ENCODE measurements at regions not wholly inside any gene's neighbourhood (a gene's known extent, or its start where the extent isn't known, plus 50 kb on each side); places are given as distances from the start of the nearest gene placed in this dataset.
A peak's percentile ranks its signal among the peaks of the same experiment; 100 is the strongest.

DNA sequence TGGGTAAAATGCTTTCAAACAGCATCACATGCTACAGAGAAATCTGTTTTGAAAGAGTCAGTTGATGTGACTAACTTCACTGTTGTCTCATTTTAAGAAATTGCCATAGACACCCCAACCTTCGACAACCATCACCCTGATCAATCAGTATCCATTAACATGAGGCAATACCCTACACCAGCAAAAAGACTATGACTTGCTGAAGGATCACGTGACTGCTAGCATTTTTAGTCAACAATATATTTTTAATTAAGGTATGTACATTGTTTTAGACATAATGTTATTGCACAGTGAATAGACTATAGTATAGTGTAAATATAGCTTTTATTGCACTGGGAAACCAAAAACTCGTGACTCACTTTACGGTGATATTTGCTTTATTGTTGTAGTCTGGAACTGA, 200.0 kb upstream of the ARHGAP24 start:
- no peak for DNase-seq

DNA sequence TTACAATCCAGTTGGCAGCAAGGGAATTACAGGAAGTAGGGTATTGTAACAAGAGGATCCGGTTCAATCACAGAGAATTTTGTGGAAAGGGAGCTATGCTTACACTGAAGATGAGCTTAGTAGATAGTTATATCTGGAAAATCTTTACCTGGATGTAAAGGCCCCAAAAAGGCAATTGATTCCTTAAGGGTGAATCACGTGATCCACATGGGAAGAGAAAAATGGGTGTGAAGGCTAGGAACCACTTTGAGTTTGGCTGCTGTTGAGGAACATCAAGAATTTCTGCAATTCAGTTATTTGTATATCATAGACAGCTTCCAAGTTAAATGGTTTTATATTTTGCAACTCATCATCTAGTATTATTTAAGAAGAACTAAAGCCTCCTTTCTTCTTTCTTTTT, 194.0 kb upstream of the ARHGAP24 start:
- DNase-seq: no peak

DNA sequence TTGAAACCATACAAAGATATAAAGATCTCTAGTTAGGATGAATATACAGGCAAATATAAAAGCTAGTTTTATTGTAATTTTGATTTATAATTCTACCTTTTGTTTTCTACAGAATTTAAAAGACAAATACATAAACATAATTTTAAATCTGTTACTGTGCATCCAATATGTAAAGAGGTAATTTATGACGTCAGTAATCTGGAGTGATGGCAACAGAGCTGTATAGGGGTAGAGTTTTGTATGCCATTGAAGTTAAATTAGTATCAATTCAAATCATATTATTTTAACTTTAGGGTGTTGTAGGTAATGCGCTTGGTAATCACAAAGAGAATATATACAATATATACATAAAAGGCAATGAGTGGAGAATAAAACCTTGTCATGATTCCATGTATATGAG, 183.7 kb upstream of the ARHGAP24 start:
- no peak for DNase-seq

DNA sequence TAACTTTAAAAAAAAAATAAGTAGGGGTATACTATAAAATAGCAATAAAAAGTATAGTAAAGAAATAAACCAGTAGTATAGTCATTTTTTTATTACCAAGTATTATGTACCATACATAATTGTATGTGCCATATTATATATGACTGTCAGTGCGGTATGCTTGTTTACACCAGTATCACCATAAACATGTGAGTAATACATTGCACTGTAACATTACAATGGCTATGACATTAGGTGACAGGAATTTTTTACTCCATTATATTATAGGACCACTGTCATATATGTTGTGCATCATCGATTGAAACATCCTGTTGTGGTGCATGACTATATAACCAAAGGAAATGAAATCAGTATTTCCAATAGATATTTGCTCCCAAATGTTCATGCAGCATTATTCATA, 176.9 kb upstream of the ARHGAP24 start:
- peak; percentile 1 for DNase-seq

DNA sequence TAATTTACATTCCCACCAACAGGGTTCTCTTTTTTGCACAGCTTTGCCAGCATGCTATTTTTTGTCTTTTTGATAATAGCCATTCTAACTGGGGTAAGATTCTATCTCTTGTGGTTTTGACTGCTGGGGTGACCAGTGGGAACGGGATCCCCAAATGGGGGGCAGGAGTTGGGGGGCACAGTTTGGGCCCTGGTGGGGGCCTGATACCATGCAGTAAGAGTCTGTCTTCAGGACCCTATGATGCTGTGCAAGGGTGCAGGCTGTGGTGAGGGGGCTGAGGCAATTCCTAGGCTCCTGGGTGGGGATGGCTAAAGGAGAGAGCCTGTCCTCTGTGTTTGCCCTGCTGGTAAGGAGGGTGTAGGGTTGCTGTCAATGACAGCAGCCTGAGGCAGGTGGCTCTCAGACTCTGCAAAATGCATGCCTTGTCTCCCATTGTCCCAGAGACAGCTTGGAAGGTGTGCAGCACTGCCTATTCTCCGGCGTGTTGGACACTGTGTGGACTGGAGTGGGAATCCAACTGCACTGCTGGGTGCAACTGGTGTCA, 172.7 kb upstream of the ARHGAP24 start:
- DNase-seq: no peak

DNA sequence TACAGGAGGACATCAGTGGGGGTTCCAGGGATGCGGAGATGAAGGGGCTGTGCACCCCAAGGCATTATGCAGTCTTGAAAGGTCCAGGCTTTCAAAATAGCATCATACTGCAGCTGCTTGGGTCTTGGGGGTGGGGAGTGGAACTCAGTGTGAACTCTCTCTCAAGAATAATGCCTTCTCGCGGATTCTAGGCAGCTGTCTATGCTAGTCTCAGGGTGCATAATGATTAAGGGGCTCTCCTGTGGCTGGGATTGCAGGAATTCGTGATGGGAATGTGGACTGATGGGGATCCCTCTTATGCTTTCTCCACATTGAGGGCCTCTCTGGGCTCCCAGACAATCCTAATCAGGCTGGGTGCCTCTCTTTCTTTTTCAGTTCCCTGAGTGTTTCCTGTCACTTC, 172.2 kb upstream of the ARHGAP24 start:
- no peak for DNase-seq

DNA sequence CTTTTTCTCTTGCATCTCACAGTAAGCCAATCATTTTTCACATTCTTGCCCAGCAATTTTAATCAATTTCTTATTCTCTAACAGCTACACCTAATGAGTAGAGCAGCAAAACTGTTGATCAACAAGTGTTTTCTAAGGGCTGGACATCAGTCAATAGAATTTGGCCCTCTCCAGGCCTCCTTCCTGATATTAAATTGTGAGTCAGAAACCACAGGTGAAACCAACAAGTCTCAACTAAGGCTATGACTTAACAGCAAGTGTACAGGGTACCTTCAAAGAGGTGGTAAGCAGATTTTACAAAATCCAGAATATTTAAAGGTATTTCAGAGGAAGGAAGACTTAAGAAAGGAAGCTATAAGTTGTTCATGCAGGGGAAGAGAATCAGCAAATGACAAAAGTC, 156.5 kb upstream of the ARHGAP24 start:
- no peak for DNase-seq

DNA sequence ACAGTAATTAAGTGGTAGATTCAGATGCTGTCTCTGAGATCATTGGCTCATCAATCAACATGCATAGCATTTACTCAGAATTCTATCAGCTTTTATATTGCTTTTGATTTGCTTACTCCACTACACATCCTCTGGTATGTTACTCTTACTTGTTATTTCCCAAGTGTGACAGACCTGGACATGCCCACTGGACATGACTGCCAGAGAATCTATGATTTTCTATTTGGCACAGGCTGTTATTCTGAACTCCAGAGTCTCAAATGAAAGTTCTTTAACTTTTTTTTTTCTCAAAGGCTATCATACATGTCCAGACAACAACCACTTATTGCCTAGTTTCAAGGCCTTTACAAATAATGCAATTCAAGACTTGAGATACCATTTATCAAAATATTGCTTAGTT, 116.1 kb upstream of the ARHGAP24 start:
- no peak for DNase-seq

DNA sequence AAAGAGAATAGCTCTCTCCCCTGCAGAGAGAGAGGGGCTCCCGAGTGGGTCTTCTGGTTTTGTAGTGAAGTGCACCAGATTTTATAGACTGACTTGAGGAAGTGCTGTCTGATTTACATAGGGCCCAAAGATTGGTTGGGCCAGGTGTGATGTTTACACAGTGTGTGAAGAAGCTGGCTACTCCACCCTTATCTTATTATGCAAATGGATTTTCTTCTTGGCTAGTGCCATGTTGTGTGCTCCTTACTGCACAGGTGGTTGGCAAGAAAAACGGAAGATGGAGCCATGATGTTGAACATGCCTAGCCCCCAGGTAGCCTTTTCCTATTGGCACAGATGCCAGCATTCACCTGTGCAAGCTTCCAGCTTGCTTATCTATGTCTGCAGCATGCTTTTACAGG, 112.4 kb upstream of the ARHGAP24 start:
- no peak for DNase-seq

DNA sequence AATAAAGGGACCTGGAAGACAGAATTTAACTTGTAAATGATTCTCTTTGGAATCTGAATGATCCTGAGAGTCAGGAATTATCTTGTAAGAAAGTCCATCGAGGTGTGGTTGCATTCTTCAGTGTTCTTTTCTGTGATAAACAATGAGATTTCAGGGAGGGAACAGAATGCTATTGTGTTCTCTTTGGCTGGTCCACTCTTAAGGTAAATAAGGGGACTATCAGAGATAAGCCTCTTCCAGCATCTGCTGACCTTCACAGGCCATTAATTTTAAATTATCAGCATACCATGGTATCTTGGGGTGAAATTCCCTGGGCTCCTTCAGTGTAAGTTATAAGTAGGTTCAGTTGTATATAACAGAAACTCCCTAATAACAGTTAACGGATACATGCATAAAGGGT, 107.1 kb upstream of the ARHGAP24 start:
- DNase-seq: no peak

DNA sequence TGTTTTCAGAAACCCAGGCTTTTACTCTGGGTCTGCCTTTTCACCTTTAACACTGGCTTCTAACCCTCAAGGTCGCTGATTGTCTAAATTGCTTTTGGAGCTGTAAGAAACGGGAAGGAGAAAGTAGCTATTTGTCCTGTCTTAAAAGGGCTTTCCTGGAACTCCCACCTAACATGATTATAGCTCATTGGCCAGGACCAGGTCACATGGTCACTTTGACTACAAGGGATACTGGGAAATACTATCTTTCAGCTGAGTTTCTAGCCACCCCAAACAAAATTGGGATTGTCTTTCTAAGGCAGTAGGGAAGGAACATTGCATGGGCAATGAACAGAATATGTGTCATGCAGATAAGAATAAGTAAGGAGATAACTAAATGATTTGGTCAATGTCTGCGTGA, 106.7 kb upstream of the ARHGAP24 start:
- no peak for DNase-seq

DNA sequence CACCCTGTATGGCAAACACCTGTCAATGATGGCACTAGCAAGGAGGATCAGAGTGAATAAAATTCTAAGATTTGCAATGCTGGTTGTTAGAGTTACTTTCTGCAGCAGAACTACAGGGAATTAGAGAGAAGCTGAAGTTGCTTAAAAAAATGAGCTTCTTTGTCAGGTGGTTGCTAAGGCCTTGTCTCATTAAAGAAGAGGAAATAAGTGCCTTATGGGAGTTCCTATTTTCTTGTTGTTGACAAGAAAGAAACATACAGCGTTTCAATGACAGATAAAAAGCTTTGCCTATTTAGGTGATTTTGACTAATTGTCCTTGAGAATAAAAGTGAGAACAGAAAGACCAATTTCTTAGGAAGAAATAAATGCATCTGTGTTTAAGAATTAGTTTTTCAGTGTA, 106.0 kb upstream of the ARHGAP24 start:
- DNase-seq: no peak

DNA sequence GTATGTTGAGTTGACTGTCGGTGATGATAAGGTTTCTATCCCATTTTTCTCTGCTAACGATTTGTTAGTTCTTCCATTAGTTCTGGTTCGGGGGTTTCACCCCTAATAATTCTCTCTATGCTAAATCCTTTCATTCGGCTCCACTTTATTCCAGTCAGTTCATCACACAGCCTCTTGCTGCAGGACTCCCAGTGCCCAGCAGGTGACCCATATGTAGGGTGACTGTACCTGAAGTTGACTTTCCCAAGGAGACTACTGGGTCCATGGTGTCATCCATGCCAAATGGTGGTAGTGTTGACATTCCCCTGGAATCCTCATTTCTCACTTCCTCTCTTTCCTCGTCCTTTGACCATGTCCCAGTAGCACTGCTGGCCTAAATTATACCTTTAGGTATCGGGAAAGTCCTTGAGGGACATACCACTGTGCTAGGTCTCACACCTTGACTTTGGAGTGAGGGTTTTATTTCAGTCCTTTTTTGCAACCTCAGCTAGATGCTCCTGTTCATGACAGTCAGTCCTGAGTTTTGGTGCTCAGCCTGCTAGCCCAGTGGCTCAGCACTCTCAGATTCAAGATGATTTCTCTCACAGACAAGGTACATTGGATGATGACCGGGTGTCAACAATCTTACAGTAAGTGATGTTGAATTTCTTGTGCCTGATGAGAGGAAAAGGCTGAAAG, 105.1 kb upstream of the ARHGAP24 start:
- no peak for DNase-seq

DNA sequence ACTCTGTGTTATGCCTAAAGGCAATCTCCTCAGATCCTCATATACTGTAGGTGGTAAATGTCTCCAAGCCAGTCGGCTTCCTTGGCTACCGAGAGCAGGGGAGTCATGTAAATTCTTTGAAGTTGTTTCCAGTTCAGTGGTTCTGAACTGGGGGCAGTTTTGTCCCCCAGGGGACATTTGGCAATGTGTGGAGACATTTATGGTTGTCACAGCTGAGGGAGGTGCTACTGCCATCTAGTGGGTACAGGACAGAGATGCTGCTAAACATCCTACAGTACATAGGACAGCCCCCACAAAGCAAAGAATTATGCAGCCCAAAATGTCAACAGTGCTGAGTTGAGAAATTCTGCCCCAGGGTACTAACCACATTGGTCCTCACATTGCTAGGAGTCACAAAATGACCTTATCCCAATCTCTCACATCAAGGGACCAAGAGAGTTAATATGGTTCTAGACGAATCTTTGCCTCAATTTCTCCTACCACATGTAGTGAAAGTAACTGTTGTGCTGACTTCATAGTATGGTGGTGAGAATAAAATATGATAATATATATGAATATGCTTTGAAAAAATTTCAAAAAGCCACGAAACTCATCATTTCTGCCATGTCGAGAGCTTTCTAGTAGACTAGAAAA, 104.4 kb upstream of the ARHGAP24 start:
- peak; percentile 45 for DNase-seq

DNA sequence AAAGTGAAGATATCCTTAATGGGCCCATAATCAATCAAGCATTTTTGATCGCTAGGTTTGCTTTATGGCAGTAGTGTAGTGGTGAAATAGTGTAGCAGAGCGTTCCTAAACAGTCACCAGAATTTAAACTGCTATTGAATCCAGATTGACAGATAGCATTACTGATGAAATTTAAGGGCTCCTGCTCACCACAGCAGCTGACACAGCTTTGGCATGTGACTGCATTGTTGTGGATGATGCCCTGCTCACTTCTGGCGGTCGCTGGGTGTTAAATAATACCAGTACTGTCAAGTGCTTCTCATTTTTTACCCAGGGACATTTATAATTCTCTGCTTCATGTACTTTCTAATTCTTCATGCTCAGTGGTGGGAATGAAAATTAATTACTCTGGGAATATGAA, 102.0 kb upstream of the ARHGAP24 start:
- DNase-seq: peak; percentile 3

DNA sequence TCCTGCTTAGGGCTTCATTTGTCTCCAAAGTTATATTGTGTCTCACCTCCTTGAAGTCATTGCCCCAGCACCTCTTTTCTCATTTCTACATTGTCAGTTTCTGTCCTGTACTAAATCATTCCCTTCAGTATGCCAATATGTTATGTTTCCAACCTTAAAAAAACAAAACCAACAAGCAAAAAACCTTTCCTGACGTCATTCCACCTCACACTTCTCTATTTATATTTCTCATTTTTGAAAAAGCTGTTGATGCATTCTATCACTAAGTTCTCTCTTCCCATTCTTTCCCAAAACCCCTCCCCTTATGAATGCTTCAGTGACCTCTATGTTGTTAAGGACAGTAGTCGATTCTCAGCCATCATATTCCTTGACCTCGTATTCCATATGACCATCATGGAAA, 98.7 kb upstream of the ARHGAP24 start:
- no peak for DNase-seq

DNA sequence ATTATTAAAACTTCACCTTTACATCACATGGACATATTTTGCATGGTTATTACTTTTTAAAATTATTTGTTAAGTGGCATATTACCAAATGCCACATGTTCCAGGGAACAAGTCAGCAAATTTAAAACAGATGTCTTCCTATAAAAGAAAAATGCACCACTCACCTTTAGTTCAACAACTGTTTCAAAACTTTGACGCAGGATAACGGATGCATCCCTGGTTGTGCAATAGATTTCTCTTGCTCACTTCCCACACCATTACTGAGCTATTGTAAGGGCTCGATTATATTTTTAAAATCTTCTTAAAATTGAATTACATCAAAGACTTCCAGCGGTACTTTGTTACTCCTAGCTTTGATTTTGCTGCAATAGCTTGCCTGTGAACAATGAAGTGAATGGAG, 93.0 kb upstream of the ARHGAP24 start:
- DNase-seq: peak; percentile 24

DNA sequence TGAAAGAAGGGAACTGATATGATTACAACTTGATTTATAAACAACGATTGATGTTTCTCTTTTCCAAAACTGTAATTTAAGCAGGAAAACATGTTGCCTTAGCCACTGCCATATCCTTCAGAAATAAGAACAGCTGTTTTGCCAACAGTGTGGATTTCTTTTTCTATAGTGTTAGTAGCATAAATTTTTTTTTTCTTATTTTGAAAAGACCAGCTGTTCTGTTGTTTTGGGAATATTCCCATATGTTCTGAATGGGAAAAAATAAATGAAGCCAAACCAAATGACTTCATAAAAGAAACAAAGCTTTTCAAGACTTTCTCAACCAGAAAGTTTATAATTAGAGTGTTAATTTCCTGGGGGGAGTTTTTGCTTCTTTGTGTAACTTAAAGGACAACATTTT, 83.9 kb upstream of the ARHGAP24 start:
- no peak for DNase-seq

DNA sequence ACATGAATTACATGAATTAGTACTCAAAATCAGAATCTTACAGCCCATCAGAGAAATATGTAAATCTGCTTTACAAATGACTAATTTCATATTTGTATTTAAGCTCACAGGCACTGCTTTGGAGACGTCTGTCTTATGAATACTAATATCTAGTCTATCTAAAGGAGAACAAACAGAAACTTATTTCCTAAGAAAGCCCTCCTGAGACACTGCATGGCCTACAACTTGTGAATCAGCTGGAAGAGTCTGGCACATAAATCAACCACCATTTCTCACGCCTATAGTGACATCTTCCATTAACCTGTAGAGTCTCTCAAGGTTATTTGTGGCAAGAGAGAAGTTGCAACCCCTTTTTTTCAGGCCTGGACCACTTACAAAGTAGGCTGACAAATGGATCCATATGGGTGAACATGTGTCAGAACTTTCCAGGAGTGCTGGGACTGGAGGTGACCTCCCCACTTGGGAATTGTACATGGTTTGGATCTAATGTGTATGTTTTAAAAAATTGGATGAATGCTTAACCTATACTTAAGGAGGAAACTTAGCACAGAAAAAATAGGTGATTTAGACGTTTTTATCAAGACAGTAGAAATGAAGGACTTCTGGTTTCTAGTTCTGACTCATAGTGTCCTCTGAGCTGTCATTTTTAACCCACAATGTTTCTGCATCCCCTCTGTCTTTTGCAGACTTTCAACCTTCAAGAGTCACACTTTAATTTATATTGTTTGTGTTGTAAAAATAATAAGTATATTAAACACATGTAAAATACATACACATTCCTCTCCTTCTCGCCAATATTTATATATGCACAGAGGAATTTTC, 83.2 kb upstream of the ARHGAP24 start:
- DNase-seq: peak; percentile 18

DNA sequence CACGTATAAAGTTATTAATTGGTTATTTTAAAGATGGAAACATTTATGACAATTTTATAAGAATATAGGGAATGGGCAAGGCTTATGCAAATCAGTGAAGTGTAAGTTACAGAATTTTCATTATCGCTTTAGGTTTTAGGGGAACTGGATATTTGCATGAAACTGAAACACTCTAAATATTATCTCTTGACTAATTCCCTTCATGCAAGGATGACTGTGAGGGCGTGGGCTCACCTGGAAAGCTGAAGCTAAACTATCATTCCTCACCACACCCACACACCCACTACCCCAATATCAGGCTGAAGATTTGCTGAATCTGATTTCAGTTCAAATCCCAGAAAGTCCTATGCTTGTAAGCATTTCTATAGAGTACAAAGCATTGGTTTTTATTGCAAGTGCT, 81.7 kb upstream of the ARHGAP24 start:
- no peak for DNase-seq

DNA sequence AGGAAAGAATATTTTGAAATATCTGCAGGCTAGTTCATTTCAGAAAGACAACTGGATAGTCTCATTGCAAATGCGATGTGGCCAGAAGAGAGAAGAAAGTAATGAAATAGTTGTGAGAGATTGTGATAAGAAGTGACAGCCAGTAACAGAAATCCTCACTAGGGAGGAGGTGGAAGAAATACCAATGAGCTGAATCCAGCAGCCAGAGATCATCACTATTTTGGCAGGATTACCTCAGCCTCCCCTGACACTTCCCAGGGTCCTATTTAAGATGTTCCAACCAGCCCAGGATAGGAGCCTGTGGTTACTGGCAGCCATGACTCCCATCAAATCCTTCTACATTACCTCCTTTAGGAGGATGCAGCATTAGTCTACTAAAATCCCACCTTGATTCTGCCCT, 76.7 kb upstream of the ARHGAP24 start:
- DNase-seq: peak; percentile 83

DNA sequence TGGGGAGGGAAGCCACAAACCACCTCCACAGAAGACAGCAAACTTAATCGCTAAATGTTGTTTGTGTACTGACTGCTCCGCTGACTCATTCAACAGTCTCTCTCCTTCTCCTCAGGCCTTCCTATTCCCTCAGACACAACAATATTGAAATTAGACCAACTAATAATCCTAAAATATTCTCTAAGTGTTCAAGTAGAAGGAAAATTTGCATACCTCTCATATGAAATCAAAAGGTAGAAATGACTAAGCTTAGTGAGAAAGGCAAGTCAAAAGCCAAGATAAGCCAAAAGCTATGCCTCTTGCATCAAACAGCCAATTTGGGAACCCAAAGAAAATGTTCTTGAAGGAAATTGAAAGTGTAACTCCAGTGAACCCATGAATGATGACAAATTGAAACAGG, 75.7 kb upstream of the ARHGAP24 start:
- peak; percentile 12 for DNase-seq

DNA sequence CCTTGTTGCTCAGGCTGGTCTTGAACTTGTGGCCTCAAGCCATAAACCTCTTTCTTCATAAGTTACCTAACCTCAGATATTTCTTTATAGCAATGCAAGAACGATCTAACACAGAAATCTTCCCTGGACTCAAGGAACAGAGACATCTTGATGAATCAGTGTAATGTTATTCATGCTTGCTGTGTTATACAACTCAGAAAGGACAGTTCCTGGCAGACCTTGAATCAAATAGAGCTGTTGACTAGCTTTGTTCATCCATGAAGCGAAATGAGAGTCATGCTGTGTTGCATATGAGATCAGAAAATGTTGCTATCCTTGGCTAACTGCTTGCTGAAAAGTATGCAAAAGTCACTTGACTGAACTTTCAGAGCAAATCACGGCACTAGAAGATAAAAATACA, 72.6 kb upstream of the ARHGAP24 start:
- peak; percentile 93 for DNase-seq

DNA sequence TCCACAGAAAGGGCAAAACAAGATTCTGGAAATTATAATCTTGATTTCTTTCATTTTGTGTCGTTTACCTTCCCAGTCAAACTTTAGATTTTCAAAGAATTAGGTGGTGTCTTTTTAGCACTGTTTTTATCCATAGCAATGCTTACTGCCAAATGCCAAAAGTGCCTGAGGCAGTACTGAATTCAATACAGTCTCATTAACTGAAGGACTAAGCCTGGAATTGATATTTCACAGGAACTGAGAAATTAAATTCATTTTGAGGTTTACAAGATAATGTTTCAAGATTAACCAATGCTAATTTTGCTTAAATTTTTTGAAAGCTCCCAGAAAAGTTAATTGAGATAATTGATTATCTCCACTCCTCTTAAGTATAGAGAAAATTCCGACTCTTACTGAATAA, 68.8 kb upstream of the ARHGAP24 start:
- no peak for DNase-seq
